ENCODE measurements at regions not wholly inside any gene's neighbourhood (a gene's known extent, or its start where the extent isn't known, plus 50 kb on each side); places are given as distances from the start of the nearest gene placed in this dataset.
"Not testable (repeated sequence)": the region's sequence is repeated elsewhere in the genome, so short reads cannot be mapped to it uniquely, and the experiment has no call there.

- DNase-seq: no peak
Observed at GRCh38 chr2:83233326-83233725, 1225.8 kb downstream of the SUCLG1 start.

- DNase-seq: no peak
Observed at GRCh38 chr2:83229443-83229842, 1229.6 kb downstream of the SUCLG1 start.

- no peak for DNase-seq
Observed at GRCh38 chr2:83224591-83225200, 1234.4 kb downstream of the SUCLG1 start.

GRCh38 chr2:83221258-83221657 lies 1237.8 kb downstream of the SUCLG1 start:
- DNase-seq: no peak

- no peak for DNase-seq
Observed at GRCh38 chr2:83217854-83218253, 1241.2 kb downstream of the SUCLG1 start.

- DNase-seq: no peak
Observed at GRCh38 chr2:83196225-83196624, 1262.9 kb downstream of the SUCLG1 start.

GRCh38 chr2:83191316-83191715 lies 1267.8 kb downstream of the SUCLG1 start:
- DNase-seq: no peak

GRCh38 chr2:83186105-83186760 lies 1272.8 kb downstream of the SUCLG1 start:
- no peak for DNase-seq

GRCh38 chr2:83180862-83181530 lies 1278.1 kb downstream of the SUCLG1 start:
- DNase-seq: not testable (repeated sequence)

- DNase-seq: no peak
Observed at GRCh38 chr2:83176539-83176938, 1282.5 kb downstream of the SUCLG1 start.

- no peak for DNase-seq
Observed at GRCh38 chr2:83172841-83173240, 1286.2 kb downstream of the SUCLG1 start.

GRCh38 chr2:83168377-83168776 lies 1290.7 kb downstream of the SUCLG1 start:
- DNase-seq: no peak

- no peak for DNase-seq
Observed at GRCh38 chr2:83162421-83162820, 1296.7 kb downstream of the SUCLG1 start.

- DNase-seq: no peak
Observed at GRCh38 chr2:83160571-83160970, 1298.5 kb downstream of the SUCLG1 start.

GRCh38 chr2:83155826-83156225 lies 1303.3 kb downstream of the SUCLG1 start:
- DNase-seq: no peak

GRCh38 chr2:83143946-83144345 lies 1315.1 kb downstream of the SUCLG1 start:
- DNase-seq: no peak

- DNase-seq: no peak
Observed at GRCh38 chr2:83142934-83143333, 1316.1 kb downstream of the SUCLG1 start.

- no peak for DNase-seq
Observed at GRCh38 chr2:83115606-83116005, 1343.5 kb downstream of the SUCLG1 start.

GRCh38 chr2:83115155-83115554 lies 1343.9 kb downstream of the SUCLG1 start:
- DNase-seq: no peak

GRCh38 chr2:83113953-83114352 lies 1345.1 kb downstream of the SUCLG1 start:
- DNase-seq: no peak

- no peak for DNase-seq
Observed at GRCh38 chr2:83112858-83113257, 1346.2 kb downstream of the SUCLG1 start.

- no peak for DNase-seq
Observed at GRCh38 chr2:83109284-83109683, 1349.8 kb downstream of the SUCLG1 start.

- DNase-seq: no peak
Observed at GRCh38 chr2:83106853-83107252, 1352.2 kb downstream of the SUCLG1 start.

GRCh38 chr2:83104202-83104601 lies 1354.9 kb downstream of the SUCLG1 start:
- no peak for DNase-seq

Data from activated naive CD4-positive, alpha-beta T cell (primary cell).